T47D (cell line): ENCODE measurements at regions not wholly inside any gene's neighbourhood (a gene's known extent, or its start where the extent isn't known, plus 50 kb on each side); places are given as distances from the start of the nearest gene placed in this dataset.

ENCODE experiments used
- DNase-seq, 2 experiments: peaks; one replicate each; pipeline versions ENCODE4 v3.0.0 to v3.0.0-alpha.2; 2011 to 2012; ENCODE audit warnings: low read depth in 1 of 2, low spot score in 1 of 2
- JUND ChIP-seq: IDR thresholded peaks from 2 replicates; pipeline ENCODE4 v1.6.1; 2012; ENCODE audit warnings: low read depth
- in situ Hi-C: cut with HindIII; loops from 2 replicates; pipeline ENCODE4 v1.10.0; 2016; ENCODE audit warnings: low sequenced_read_pairs, low pct_unique_long_range_greater_than_20kb

- in situ Hi-C loops, result no loop called here
- no peak for TF ChIP-seq JUND
- no peak for DNase-seq
Measured at GRCh38 chr2:145731467-145731866, 1211.5 kb upstream of the ZEB2 start.

DNA sequence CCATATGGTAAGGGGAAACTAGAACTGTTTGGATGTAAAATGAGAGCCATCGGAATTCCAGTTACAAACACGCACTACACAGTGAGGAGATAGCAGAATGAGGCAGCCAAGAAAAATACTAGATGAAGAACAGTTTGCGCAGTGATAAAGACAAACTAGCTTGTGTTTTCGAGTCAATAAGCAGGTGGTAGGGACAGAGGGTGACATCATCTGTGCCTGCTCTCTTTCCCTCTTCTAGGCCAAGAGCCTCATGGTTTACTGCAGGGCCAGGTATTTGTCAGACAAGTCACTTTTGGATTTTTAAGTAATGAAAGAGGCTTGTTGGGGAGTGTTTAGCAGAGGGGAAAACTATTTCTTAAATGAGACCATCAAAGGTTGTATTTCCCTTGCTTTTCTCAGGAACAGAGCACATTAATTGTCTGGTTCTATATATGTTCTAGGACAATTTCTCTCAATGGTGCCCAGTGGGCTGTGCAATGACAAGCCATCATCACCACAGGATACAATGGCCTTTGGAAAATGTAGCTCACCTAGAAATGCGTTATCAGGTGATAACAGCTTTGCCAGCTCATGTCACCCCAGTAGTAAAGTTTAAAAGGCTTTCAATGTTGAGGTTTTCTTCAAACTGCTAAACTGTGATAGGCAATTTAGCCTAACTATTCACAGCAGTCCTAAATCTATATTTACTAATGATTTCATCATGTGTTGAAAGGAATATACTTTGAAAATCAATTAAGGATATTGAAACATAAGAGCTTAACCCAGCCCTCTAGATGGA lies 1210.3 kb upstream of the ZEB2 start:
- no peak for TF ChIP-seq JUND
- in situ Hi-C loops, result no loop called here
- DNase-seq, result no peak

DNA sequence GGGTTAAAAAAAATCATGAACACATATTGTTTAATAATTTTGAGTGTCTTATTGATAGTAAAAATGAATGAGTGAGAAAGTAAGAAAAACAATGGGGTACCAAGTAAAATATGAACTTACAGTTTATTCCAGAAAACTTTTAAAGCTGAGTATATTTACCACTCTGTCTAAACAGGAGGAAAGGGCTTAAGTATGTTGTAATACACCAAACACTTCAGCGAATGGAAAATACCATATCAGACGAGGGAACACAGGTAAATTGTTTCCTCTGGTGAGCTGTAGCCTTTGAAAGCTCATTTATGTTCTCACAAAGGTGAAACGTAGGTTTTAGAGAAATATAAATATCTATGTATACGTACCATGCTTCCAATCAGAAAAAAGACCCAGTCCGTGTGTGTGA lies 1209.6 kb upstream of the ZEB2 start:
- no peak for TF ChIP-seq JUND
- in situ Hi-C loops, result no loop called here
- DNase-seq, result no peak

DNA sequence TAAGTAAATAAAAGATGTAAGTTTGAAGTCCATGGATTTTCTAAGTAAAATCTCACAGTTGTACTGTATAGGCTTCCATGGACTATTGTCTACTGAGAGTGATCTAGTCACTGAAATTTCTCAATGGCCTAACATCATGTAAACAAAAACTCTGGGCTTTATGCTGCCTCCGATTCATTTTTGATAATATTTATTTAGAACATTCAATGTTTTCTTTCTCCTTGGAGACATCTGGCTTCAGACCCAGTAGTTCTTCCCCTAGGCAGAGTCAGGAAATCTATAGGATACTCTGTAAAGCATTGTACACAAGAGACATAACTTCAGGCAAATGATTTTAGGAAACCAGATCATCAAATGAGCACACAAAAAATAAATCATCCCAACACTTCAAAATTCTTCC lies 1208.6 kb upstream of the ZEB2 start:
- DNase-seq, result no peak
- in situ Hi-C loops, result no loop called here
- no peak for TF ChIP-seq JUND

- in situ Hi-C loops, result no loop called here
- no peak for DNase-seq
- TF ChIP-seq JUND, result no peak
Measured at GRCh38 chr2:145725876-145726275, 1206.0 kb upstream of the ZEB2 start.

DNA sequence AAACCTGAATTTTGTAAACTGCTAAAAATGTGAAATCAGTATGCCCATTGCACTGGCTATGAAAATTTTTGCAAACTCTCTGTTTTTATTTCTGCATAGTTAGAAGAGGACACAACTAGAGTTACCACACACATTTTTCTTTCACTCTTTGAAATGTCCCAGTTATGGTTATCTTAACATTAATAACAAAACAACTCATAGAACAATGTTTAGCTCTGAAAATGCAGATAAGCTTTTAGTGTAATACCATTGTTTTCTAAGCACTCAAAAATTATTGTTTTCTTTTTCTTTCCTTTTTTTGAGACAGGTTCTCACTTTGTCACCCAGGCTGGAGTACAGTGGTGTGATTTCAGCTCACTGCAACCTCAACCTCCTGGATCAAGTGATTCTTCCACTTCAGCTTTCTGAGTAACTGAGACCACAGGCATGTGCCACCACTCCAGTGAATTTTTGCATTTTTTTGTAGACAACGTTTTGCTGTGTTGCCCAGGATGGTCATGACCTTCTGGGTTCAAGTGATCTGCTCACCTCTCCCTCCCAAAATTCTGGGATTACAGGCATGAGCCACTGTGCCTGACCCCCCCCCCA lies 1204.5 kb upstream of the ZEB2 start:
- DNase-seq, result no peak
- in situ Hi-C loops, result no loop called here
- no peak for TF ChIP-seq JUND

DNA sequence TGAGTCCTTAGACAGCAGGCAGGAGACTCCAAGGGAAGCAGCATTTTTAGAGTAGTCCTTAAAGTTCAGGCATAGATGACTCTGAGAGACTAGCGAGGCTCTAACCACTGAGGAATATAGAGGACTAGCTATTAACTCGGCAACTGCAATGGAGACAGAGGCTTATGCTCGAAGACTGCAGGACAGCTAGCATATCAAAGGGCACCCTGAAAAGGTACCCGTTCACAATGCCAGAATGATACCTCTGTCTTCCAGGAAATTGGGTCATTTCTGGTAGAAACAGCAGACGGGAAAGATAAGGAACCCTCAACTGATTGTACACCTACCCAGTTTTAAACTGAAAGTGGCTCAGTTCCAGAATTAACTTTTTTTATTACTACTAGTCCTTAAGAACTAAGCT lies 1204.0 kb upstream of the ZEB2 start:
- TF ChIP-seq JUND, result no peak
- no peak for DNase-seq
- in situ Hi-C loops, result no loop called here

GRCh38 chr2:145721681-145722080 lies 1201.8 kb upstream of the ZEB2 start:
- TF ChIP-seq JUND, result no peak
- in situ Hi-C loops, result no loop called here
- DNase-seq, result no peak

DNA sequence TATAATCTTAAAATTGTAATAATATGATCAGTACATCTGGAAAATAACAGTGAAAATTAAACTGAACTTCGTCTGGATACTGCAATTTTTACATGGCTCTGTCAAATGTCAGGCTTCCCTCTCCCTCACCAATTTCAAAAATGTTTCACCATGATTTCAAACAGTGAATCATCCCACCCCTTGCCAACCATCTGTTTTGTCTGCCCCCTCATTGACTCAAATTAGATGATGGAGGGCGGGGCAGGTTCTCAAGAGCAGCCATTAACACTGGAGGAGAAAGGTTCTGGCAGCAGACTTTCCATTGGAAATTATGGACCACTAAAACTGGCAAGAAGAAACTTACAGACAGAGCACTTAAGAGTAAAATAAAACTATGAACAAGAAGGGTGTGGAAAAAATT lies 1195.7 kb upstream of the ZEB2 start:
- DNase-seq, result no peak
- TF ChIP-seq JUND, result no peak
- in situ Hi-C loops, result no loop called here

- DNase-seq, result no peak
- in situ Hi-C loops, result no loop called here
- TF ChIP-seq JUND, result no peak
Measured at GRCh38 chr2:145710303-145710702, 1190.4 kb upstream of the ZEB2 start.

- in situ Hi-C loops, result no loop called here
- TF ChIP-seq JUND, result no peak
- DNase-seq, result no peak
Measured at GRCh38 chr2:145702305-145702704, 1182.4 kb upstream of the ZEB2 start.

DNA sequence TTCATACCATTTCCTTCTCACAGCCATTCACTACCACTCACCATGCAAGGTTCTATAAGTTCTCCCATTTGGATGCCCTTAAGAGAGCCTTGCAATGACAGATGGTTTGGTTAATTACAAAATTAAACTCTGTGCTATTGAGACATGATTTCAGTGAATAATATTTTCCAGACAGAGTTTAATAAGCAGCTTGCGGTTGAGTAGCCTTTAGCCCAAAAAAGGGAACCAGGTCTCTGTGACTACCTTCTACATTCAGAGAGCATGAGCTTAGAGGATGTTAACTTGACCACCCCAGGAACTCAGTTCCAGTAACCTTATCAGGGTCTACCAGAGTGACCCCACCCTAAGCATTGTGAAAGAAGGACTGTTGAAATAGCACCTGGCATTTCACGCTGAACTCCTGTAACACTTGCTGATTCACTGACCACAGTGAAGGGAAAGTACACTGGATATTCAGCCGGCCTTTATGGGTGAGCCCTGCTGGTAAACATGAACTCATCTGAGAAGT lies 1173.1 kb upstream of the ZEB2 start:
- in situ Hi-C loops, result no loop called here
- peak in 1 of 2 experiments; percentile 0 for DNase-seq
- TF ChIP-seq JUND, result no peak

- DNase-seq, result no peak
- TF ChIP-seq JUND, result no peak
- in situ Hi-C loops, result no loop called here
Measured at GRCh38 chr2:145691659-145692058, 1171.7 kb upstream of the ZEB2 start.

DNA sequence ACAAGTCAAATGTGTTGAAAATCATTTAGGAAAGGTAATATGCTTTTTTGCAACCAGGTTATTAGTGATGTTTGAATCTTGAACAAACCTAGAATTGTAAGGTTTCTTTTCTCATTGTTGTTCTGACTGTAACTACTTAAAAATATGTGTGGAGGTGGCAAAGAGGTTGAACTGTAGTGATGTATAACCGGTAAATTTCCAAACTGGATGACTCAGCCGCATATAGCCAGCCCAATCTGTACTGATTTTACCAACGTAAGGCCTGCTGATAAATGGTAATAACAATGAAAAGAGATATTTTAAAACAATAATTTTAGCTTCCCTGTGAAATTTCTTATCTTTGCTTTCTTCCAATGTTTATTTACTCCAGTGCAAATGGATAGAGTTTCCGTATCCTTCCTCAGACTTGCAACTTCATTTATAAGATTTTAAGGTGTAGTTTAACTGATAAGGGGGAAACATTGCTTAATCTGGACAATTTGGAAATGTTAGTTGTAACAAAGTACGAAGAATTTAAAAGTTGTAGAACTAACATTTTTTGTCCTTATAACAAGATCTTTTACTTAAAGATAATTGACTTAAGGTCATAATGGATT lies 1170.4 kb upstream of the ZEB2 start:
- in situ Hi-C loops, result no loop called here
- DNase-seq, result no peak
- no peak for TF ChIP-seq JUND
